Spinal cord (tissue), 9 donors: ENCODE measurements at regions not wholly inside any gene's neighbourhood (a gene's known extent, or its start where the extent isn't known, plus 50 kb on each side); places are given as distances from the start of the nearest gene placed in this dataset.
"Not testable (repeated sequence)": the region's sequence is repeated elsewhere in the genome, so short reads cannot be mapped to it uniquely, and the experiment has no call there.

Experiments used
- DNase-seq, 6 donors: peaks; one replicate each; pipeline versions ENCODE4 v3.0.0 to v3.0.0-alpha.2; 2013 to 2015; ENCODE audit warnings: low spot score in 6 of 6, low read depth in 4 of 6
- H3K27ac ChIP-seq: one replicate; pipeline ENCODE4 v1.5.1; 2013; ENCODE audit warnings: low read depth, low read length, control low read depth
- H3K27me3 ChIP-seq: one replicate; pipeline ENCODE4 v1.6.1; 2013; ENCODE audit warnings: low read length; ENCODE audit not compliant: control insufficient read depth, insufficient read depth
- H3K36me3 ChIP-seq: one replicate; pipeline ENCODE4 v1.6.1; 2013; ENCODE audit warnings: low read length; ENCODE audit not compliant: control insufficient read depth, insufficient read depth
- H3K4me1 ChIP-seq: one replicate; pipeline ENCODE4 v1.6.1; 2013; ENCODE audit warnings: low read length; ENCODE audit not compliant: control insufficient read depth, insufficient read depth
- H3K4me3 ChIP-seq: one replicate; pipeline ENCODE4 v1.5.1; 2013; ENCODE audit warnings: low read depth, low read length, control low read depth
- H3K9me3 ChIP-seq: one replicate; pipeline ENCODE4 v1.6.1; 2013; ENCODE audit warnings: low read length; ENCODE audit not compliant: control insufficient read depth, insufficient read depth
- WGBS: methylation state at CpG from one replicate; pipeline ENCODE4 v1.1.5; 2013; ENCODE audit warnings: missing lambda C conversion rate; ENCODE audit not compliant: insufficient coverage; 5-methylcytosine and 5-hydroxymethylcytosine counted together
- donor health status: healthy.

GRCh38 chr10:130934293-130935127, 377.0 kb downstream of the TCERG1L start:
- H3K4me3 ChIP-seq = no peak overlapping the region
- no peak overlapping the region for H3K27ac ChIP-seq
- WGBS = 71% methylated on average over 7 of the region's 13 CpGs
- no peaks in the 10 kb centered on the region for H3K9me3 ChIP-seq
- DNase-seq = peak in 1 of 6 donors; percentile 67
- H3K36me3 ChIP-seq = no peaks in the 10 kb centered on the region
- H3K4me1 ChIP-seq = peaks cover 6% of the 10 kb centered on the region
- no peaks in the 10 kb centered on the region for H3K27me3 ChIP-seq

GRCh38 chr10:130935128-130935439, 376.4 kb downstream of the TCERG1L start:
- WGBS = 26% methylated on average over 4 of the region's 5 CpGs
- Histone ChIP-seq H3K4me1 (peaks cover 6% of the 10 kb centered on the region), H3K27me3 (no peaks in the 10 kb centered on the region), H3K4me3 (no peak overlapping the region), H3K27ac (no peak overlapping the region), H3K9me3 (no peaks in the 10 kb centered on the region), H3K36me3 (no peaks in the 10 kb centered on the region)
- peak in 2 of 6 donors; percentile 33 to 80 for DNase-seq

GRCh38 chr10:130935897-130936550, 375.5 kb downstream of the TCERG1L start:
- no peak for DNase-seq
- WGBS = 88% methylated on average over 7 of the region's 9 CpGs
- Histone ChIP-seq H3K36me3 (no peaks in the 10 kb centered on the region), H3K4me1 (peaks cover 6% of the 10 kb centered on the region), H3K9me3 (no peaks in the 10 kb centered on the region), H3K27me3 (no peaks in the 10 kb centered on the region), H3K27ac (no peak overlapping the region), H3K4me3 (no peak overlapping the region)

- Histone ChIP-seq H3K27me3 (no peaks in the 10 kb centered on the region), H3K27ac (no peak overlapping the region), H3K36me3 (no peaks in the 10 kb centered on the region), H3K9me3 (no peaks in the 10 kb centered on the region), H3K4me3 (no peak overlapping the region), H3K4me1 (peaks cover 6% of the 10 kb centered on the region)
- no peak for DNase-seq
- 94% methylated on average over 3 of the region's 5 CpGs for WGBS
Observed at GRCh38 chr10:130936851-130937250, 374.7 kb downstream of the TCERG1L start.

GRCh38 chr10:130938051-130938450, 373.5 kb downstream of the TCERG1L start:
- Histone ChIP-seq H3K36me3 (no peaks in the 10 kb centered on the region), H3K4me1 (peaks cover 6% of the 10 kb centered on the region), H3K4me3 (no peak overlapping the region), H3K27me3 (no peaks in the 10 kb centered on the region), H3K9me3 (no peaks in the 10 kb centered on the region), H3K27ac (no peak overlapping the region)
- no peak for DNase-seq
- WGBS = 96% methylated on average over 9 of the region's 11 CpGs

- DNase-seq, H3K4me1 ChIP-seq, H3K36me3 ChIP-seq, H3K27me3 ChIP-seq, H3K4me3 ChIP-seq, H3K9me3 ChIP-seq, H3K27ac ChIP-seq: not testable (repeated sequence)
- WGBS = 96% methylated on average over 7 of the region's 7 CpGs
Observed at GRCh38 chr10:130938891-130939290, 372.6 kb downstream of the TCERG1L start.

GRCh38 chr10:130941886-130942285, 369.6 kb downstream of the TCERG1L start:
- WGBS = 81% methylated on average over 7 of the region's 10 CpGs
- DNase-seq = no peak
- Histone ChIP-seq H3K4me3 (no peak overlapping the region), H3K27ac (no peak overlapping the region), H3K27me3 (no peaks in the 10 kb centered on the region), H3K4me1 (no peaks in the 10 kb centered on the region), H3K36me3 (no peaks in the 10 kb centered on the region), H3K9me3 (no peaks in the 10 kb centered on the region)

GRCh38 chr10:130952086-130952485, 359.4 kb downstream of the TCERG1L start:
- no CpG with 5 or more reads among the region's 5 CpGs for WGBS
- H3K27ac ChIP-seq = no peak overlapping the region

GRCh38 chr10:130954326-130954905, 357.1 kb downstream of the TCERG1L start:
- Histone ChIP-seq H3K36me3 (no peaks in the 10 kb centered on the region), H3K27me3 (no peaks in the 10 kb centered on the region), H3K4me3 (no peak overlapping the region), H3K27ac (no peak overlapping the region), H3K9me3 (no peaks in the 10 kb centered on the region), H3K4me1 (no peaks in the 10 kb centered on the region)
- WGBS = 82% methylated on average over 8 of the region's 8 CpGs
- DNase-seq = no peak

More at GRCh38 chr10:130952086-130952485, 359.4 kb downstream of the TCERG1L start:
- Histone ChIP-seq H3K27me3 (no peaks in the 10 kb centered on the region), H3K4me1 (no peaks in the 10 kb centered on the region), H3K4me3 (no peak overlapping the region), H3K36me3 (no peaks in the 10 kb centered on the region), H3K9me3 (no peaks in the 10 kb centered on the region)
- DNase-seq = no peak
